ENCODE measurements at regions not wholly inside any gene's neighbourhood (a gene's known extent, or its start where the extent isn't known, plus 50 kb on each side); places are given as distances from the start of the nearest gene placed in this dataset.
A peak's percentile ranks its signal among the peaks of the same experiment; 100 is the strongest.
"Not testable (repeated sequence)": the region's sequence is repeated elsewhere in the genome, so short reads cannot be mapped to it uniquely, and the experiment has no call there.

DNA sequence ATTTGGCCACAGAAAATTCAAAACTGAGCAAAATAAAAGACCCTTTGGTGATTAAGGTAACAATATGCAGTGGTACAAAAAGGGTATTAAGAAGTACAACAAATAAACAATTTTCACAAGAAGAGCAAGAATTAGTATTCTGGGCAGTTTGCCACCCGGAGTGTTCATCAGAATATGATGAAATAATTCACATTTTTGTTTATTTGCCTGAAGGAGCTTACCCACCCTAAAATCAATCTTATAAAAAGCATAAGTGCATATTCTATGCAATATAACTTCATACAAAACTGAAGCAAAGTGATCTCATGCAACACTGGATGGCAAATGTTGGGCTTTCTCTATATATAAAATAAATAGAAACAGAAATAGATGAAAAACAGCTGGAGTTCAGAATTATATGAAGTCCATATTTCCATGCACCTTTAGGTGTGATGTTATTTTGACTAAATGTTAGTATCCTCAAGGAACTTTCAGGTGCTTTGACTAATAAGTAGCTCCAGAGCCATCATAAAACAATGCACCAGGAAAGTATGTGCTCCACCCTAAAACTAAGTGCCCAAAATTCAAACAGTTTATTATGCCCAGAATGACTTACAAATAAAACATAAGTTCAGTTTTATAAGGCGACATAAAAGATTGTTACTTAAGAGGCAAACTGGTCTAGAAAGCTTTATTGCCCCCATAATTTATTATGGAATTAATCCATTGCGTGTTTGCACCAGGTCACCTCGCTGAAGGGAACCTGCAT, 474.3 kb downstream of the SEMA3D start:
- TF ChIP-seq, protein P1, sequence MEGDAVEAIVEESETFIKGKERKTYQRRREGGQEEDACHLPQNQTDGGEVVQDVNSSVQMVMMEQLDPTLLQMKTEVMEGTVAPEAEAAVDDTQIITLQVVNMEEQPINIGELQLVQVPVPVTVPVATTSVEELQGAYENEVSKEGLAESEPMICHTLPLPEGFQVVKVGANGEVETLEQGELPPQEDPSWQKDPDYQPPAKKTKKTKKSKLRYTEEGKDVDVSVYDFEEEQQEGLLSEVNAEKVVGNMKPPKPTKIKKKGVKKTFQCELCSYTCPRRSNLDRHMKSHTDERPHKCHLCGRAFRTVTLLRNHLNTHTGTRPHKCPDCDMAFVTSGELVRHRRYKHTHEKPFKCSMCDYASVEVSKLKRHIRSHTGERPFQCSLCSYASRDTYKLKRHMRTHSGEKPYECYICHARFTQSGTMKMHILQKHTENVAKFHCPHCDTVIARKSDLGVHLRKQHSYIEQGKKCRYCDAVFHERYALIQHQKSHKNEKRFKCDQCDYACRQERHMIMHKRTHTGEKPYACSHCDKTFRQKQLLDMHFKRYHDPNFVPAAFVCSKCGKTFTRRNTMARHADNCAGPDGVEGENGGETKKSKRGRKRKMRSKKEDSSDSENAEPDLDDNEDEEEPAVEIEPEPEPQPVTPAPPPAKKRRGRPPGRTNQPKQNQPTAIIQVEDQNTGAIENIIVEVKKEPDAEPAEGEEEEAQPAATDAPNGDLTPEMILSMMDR (IDR thresholded peaks at IDR 0.05; ENCODE audit: low read depth, low read length, missing control alignments) = no peak
- in situ Hi-C loops (cut with HindIII; ENCODE audit: low sequenced_read_pairs) = no loop called here
- no peak for DNase-seq (ENCODE audit: low read depth)
- H3K4me3 ChIP-seq (ENCODE audit: low read depth, low read length) = no peak overlapping the region

DNA sequence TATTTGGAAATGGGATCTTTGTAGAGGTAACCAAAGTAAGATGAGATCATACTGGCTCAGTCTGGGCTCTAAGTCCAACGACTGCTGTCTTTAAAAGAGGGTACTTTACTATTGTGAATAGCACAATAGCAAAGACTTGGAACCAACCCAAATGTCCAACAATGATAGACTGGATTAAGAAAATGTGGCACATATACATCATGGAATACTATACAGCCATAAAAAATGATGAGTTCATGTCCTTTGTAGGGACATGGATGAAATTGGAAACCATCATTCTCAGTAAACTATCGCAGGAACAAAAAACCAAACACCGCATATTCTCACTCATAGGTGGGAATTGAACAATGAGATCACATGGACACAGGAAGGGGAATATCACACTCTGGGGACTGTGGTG, 476.3 kb downstream of the SEMA3D start:
- in situ Hi-C loops (cut with HindIII; ENCODE audit: low sequenced_read_pairs); H3K4me3 ChIP-seq (ENCODE audit: low read depth, low read length); DNase-seq (ENCODE audit: low read depth): not testable (repeated sequence)

DNA sequence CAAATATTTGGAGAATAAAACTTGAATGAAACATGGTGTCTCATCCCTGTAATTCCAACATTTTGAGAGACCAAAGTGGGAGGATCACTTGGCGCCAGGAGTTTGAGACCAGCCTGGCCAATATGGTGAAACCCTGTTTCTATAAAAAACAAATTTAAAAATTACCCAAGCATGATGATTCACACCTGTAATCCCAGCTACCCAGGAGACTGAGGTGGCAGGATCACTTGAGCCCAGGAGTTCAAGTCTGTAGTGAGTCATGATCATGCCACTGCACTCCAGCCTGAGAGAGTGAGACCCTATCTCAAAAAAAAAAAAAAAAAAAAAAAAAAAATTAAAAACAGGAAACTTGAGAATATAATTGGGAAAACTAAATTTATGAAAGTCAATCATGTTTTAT, 481.1 kb downstream of the SEMA3D start:
- DNase-seq (ENCODE audit: low read depth) = no peak
- TF ChIP-seq, protein P1 (IDR thresholded peaks at IDR 0.05; ENCODE audit: low read depth, low read length, missing control alignments) = no peak
- in situ Hi-C loops (cut with HindIII; ENCODE audit: low sequenced_read_pairs) = no loop called here
- H3K4me3 ChIP-seq (ENCODE audit: low read depth, low read length) = no peak overlapping the region

DNA sequence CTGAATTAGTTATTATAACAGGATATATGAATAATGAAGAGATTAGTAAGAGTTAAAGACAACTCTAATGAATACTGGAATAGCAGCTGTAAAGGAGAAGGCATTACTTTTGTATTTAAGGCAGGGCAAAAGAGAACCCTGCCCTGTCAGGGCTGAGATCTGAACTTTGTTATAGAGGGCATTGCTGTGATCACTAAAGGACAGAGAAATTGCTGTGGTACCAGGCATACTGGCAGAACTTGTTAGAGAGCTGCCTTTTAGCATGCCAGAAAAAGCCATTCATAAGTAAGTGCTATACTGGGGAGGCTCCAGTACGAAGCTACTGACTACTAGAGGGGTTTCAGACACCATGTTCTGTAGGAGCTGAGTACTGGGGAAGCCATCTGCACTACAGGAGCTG, 481.8 kb downstream of the SEMA3D start:
- in situ Hi-C loops (cut with HindIII; ENCODE audit: low sequenced_read_pairs) = no loop called here

DNA sequence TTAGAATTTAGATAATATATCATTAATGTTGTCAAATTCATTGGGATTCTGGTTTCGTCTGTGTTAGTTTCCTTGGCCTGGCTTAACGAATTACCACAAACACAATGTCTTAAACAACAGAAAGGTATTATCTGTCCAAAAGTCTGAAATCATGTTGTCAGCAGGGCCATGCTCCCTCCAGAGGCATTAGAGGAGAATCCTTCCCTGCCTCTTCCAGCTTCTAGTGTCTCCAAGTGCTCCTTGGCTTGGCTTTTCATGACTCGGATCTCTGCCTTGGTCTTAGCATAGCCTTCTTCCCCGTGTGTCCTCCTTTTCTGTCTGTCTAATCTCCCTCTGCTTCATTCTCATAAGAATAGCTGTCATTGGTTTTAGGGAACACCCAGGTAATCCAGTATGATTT, 482.5 kb downstream of the SEMA3D start:
- no peak for DNase-seq (ENCODE audit: low read depth)
- TF ChIP-seq, protein P1 (IDR thresholded peaks at IDR 0.05; ENCODE audit: low read depth, low read length, missing control alignments) = no peak
- in situ Hi-C loops (cut with HindIII; ENCODE audit: low sequenced_read_pairs) = no loop called here
- no peak overlapping the region for H3K4me3 ChIP-seq (ENCODE audit: low read depth, low read length)

More for the DNA sequence above, 481.8 kb downstream of the SEMA3D start:
- DNase-seq (ENCODE audit: low read depth) = no peak
- no peak overlapping the region for H3K4me3 ChIP-seq (ENCODE audit: low read depth, low read length)
- TF ChIP-seq, protein P1 (IDR thresholded peaks at IDR 0.05; ENCODE audit: low read depth, low read length, missing control alignments) = no peak

DNA sequence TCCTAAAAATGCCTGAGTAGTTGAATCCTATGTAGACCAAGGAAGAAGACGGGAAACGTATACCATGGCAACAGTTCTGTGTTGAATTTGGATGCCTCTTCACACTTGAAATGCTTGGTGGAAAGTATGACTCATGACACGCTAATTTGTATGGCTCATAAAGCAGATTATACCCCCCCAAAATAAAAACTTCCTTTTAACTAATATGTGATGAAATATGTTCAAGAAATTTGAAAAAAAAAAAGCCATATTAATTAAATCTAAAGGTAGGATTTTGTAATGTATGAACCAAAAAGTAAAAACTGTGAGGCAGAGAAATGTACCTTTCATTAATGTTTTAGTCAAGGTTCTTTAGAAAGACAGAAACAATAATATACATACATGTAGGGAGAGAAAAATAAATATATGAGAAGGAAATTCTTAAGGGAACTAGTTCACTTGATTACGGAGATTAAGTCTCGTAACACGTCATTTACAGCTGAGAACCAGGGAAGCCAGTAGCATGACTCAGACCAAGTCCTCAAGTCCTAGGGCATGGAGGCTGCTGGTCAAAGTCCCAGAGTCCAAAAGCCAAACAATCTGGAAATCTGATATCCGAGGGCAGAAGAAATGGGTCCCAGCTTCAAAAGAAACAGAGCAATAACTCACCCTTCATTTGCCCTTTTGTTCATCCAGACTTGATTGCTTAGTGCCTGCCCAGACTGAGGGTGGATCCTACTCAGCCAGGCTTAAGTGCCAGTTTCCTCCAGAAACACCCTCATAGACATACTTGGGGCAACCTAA, 485.1 kb downstream of the SEMA3D start:
- no peak overlapping the region for H3K4me3 ChIP-seq (ENCODE audit: low read depth, low read length)
- TF ChIP-seq, protein P1 (IDR thresholded peaks at IDR 0.05; ENCODE audit: low read depth, low read length, missing control alignments) = no peak
- in situ Hi-C loops (cut with HindIII; ENCODE audit: low sequenced_read_pairs) = no loop called here
- peak; percentile 96 for DNase-seq (ENCODE audit: low read depth)

All from astrocyte of the cerebellum (primary cell).